ENCODE measurements at regions not wholly inside any gene's neighbourhood (a gene's known extent, or its start where the extent isn't known, plus 50 kb on each side); places are given as distances from the start of the nearest gene placed in this dataset.
"Not testable (repeated sequence)": the region's sequence is repeated elsewhere in the genome, so short reads cannot be mapped to it uniquely, and the experiment has no call there.

GRCh38 chr16:88139141-88139540 lies 187.9 kb downstream of the BANP start:
- H3K36me3 Mint-ChIP-seq (ENCODE audit: low read depth); H3K4me3 Mint-ChIP-seq; POLR2A ChIA-PET; DNase-seq; H3K4me1 Mint-ChIP-seq (ENCODE audit: low read depth); CTCF ChIA-PET; H3K9me3 Mint-ChIP-seq (ENCODE audit: insufficient read depth); H3K27ac Mint-ChIP-seq; H3K27me3 Mint-ChIP-seq (ENCODE audit: low read depth); ATAC-seq: not testable (repeated sequence)

DNA sequence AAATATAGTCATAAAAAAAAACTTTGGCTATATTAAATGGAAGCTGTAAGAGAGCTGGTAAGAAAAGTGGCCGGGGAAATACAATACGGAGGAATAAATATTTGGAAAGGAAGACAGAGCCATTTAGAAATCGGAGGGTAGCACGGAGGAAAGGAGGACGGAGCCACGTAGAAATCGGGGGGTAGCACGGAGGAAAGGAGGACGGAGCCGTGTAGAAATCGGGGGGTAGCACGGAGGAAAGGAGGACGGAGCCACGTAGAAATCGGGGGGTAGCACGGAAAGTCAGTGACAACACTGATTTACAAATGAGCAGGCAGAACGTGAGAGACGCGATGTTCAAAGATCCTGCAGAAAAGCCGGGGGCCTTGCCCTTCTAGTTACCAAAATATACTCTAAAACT lies 189.0 kb downstream of the BANP start:
- DNase-seq; H3K27me3 Mint-ChIP-seq (ENCODE audit: low read depth); H3K36me3 Mint-ChIP-seq (ENCODE audit: low read depth); H3K4me3 Mint-ChIP-seq; ATAC-seq; H3K27ac Mint-ChIP-seq; CTCF ChIA-PET; H3K4me1 Mint-ChIP-seq (ENCODE audit: low read depth); POLR2A ChIA-PET; H3K9me3 Mint-ChIP-seq (ENCODE audit: insufficient read depth): not testable (repeated sequence)

- H3K36me3 Mint-ChIP-seq (ENCODE audit: low read depth), result peaks cover 3% of the 10 kb centered on the region
- no peak overlapping the region for H3K4me3 Mint-ChIP-seq
- H3K27me3 Mint-ChIP-seq (ENCODE audit: low read depth), result peaks cover 3% of the 10 kb centered on the region
- no peak overlapping the region for H3K27ac Mint-ChIP-seq
- ATAC-seq (no peak), DNase-seq (no peak)
- peaks cover 10% of the 10 kb centered on the region for H3K9me3 Mint-ChIP-seq (ENCODE audit: insufficient read depth)
- H3K4me1 Mint-ChIP-seq (ENCODE audit: low read depth), result no peaks in the 10 kb centered on the region
- ChIA-PET CTCF (no interaction called here), POLR2A (no interaction called here)
These were observed 190.3 kb downstream of the BANP start for GRCh38 chr16:88141580-88141979.

- POLR2A ChIA-PET; H3K27me3 Mint-ChIP-seq (ENCODE audit: low read depth); DNase-seq; CTCF ChIA-PET; H3K4me1 Mint-ChIP-seq (ENCODE audit: low read depth); H3K9me3 Mint-ChIP-seq (ENCODE audit: insufficient read depth); ATAC-seq; H3K27ac Mint-ChIP-seq; H3K4me3 Mint-ChIP-seq; H3K36me3 Mint-ChIP-seq (ENCODE audit: low read depth): not testable (repeated sequence)
These were observed 191.1 kb downstream of the BANP start for GRCh38 chr16:88142056-88142935.

DNA sequence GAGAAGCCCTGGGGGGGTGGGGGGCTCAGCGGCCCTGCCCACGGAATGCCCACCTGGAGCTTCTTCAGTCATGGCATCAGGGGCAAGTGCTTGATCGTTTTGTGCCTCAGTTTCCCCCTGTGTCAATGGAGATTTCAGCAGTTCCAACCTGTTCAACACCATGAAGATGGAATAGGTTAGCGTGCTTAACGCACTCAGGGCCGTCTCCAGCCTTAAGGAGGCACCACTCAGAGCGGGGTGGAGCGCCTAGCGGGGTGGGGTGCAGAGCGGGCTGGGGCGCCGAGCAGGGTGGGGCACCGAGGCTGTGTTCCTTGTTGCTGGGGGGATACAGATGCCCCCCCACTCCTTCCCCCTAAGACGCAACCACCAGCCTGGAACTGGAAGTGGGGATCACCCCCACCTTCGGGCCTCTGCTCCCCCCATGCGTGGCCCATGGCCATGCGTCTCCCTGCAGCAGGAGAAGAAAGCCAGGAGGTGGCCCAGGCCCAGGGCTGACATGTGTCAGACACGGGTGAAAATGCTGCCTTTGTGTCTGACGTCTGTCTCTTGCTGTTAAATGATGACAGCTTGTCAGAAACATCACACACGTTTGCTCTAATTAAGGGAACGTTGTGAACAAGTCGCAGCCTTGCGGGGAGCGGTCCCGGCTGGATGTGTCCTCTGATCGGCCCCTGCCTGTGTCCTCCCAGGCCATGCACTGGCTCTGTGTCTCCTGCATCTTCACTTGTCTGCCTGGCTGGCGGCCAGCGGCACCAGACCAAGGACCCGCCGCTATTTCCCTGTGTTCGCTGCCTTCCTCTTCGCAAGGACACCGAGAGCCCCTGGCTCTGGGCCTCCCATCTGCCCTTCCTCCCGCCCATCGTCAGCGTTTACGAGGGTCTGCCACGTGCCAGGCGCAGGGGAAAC lies 192.1 kb downstream of the BANP start:
- H3K9me3 Mint-ChIP-seq (ENCODE audit: insufficient read depth); POLR2A ChIA-PET; H3K4me3 Mint-ChIP-seq; H3K4me1 Mint-ChIP-seq (ENCODE audit: low read depth); CTCF ChIA-PET; H3K36me3 Mint-ChIP-seq (ENCODE audit: low read depth); H3K27me3 Mint-ChIP-seq (ENCODE audit: low read depth); ATAC-seq; H3K27ac Mint-ChIP-seq; DNase-seq: not testable (repeated sequence)

- CTCF ChIA-PET, result no interaction called here
- POLR2A ChIA-PET, result no interaction called here
- Mint-ChIP-seq H3K27ac (no peak overlapping the region), H3K9me3 (ENCODE audit: insufficient read depth) (peaks cover under 1% of the 10 kb centered on the region), H3K4me1 (ENCODE audit: low read depth) (no peaks in the 10 kb centered on the region), H3K36me3 (ENCODE audit: low read depth) (no peaks in the 10 kb centered on the region), H3K4me3 (no peak overlapping the region), H3K27me3 (ENCODE audit: low read depth) (no peaks in the 10 kb centered on the region)
- ATAC-seq, result no peak
- no peak for DNase-seq
These were observed 192.8 kb downstream of the BANP start for GRCh38 chr16:88144028-88144511.

DNA sequence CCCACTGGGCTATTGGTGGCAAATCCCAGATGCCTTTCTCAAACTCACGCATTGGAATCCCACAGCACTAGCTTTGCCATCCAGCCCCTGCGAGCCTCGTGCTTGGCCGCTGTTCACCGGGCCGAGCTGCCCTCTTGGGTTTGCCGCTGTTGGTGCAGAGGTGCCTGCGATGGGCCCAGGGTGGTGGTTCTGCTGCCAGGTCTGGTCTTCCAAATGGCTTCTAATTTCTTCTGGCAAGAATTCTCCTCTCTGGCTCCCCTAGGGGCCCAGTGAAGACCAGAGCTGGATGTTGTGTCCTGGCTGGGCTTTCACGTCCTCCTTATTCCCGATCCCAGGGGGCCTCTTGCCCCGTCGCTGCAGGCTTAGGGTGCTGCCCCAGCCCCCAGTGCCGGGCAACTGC lies 194.1 kb downstream of the BANP start:
- POLR2A ChIA-PET; ATAC-seq; H3K27ac Mint-ChIP-seq; H3K27me3 Mint-ChIP-seq (ENCODE audit: low read depth); H3K4me1 Mint-ChIP-seq (ENCODE audit: low read depth); H3K36me3 Mint-ChIP-seq (ENCODE audit: low read depth); CTCF ChIA-PET; DNase-seq; H3K9me3 Mint-ChIP-seq (ENCODE audit: insufficient read depth); H3K4me3 Mint-ChIP-seq: not testable (repeated sequence)

GRCh38 chr16:88145824-88146405 lies 194.7 kb downstream of the BANP start:
- H3K27ac Mint-ChIP-seq; H3K9me3 Mint-ChIP-seq (ENCODE audit: insufficient read depth); H3K27me3 Mint-ChIP-seq (ENCODE audit: low read depth); H3K36me3 Mint-ChIP-seq (ENCODE audit: low read depth); H3K4me1 Mint-ChIP-seq (ENCODE audit: low read depth); DNase-seq; H3K4me3 Mint-ChIP-seq; POLR2A ChIA-PET; CTCF ChIA-PET; ATAC-seq: not testable (repeated sequence)

GRCh38 chr16:88148078-88148477 lies 196.8 kb downstream of the BANP start:
- H3K36me3 Mint-ChIP-seq (ENCODE audit: low read depth); CTCF ChIA-PET; H3K9me3 Mint-ChIP-seq (ENCODE audit: insufficient read depth); DNase-seq; H3K27ac Mint-ChIP-seq; POLR2A ChIA-PET; H3K27me3 Mint-ChIP-seq (ENCODE audit: low read depth); H3K4me1 Mint-ChIP-seq (ENCODE audit: low read depth); H3K4me3 Mint-ChIP-seq; ATAC-seq: not testable (repeated sequence)

DNA sequence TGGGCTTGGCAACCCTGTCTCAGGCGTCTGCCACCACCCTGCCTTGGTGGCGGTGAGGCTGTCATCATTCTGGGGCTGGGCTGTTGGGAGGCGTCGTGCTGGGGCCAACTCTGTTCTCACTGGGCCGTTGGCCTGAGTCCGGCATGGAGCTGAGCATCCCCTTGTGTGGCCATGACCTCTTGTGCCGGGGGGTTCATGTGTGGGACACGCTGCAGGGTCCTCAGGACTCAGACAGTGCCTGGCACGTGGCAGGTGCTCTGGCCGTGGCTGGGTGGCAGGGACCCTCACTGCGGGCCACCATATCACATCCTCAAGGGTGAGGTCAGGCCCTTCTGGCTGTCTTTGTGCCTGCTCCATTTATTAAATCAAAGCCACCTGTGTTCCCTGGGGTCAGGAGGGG lies 197.4 kb downstream of the BANP start:
- ATAC-seq; H3K36me3 Mint-ChIP-seq (ENCODE audit: low read depth); CTCF ChIA-PET; H3K4me3 Mint-ChIP-seq; POLR2A ChIA-PET; H3K27ac Mint-ChIP-seq; H3K27me3 Mint-ChIP-seq (ENCODE audit: low read depth); H3K4me1 Mint-ChIP-seq (ENCODE audit: low read depth); DNase-seq; H3K9me3 Mint-ChIP-seq (ENCODE audit: insufficient read depth): not testable (repeated sequence)

DNA sequence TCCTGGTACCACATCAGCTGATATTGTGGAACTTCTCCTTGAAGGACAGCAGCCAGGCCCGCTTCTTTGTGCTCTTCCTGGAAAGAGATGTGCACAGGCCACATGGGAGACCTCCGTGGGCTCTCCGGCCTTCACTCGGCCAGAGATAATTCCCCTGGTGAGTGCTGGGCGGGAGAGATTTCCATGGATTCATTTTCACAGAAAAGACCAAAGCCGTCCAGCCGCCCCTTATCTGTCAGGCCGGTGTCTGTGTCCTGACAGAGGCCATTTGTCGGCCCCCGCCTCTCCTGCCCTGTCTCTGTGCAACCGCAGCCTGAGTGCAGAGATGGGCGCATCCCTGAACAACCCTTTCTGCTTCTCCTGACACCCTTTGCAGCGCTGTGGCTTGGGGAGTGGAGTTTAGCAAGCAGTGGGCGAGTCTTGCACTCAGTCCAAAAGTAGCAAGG lies 197.9 kb downstream of the BANP start:
- CTCF ChIA-PET; POLR2A ChIA-PET; H3K4me1 Mint-ChIP-seq (ENCODE audit: low read depth); DNase-seq; H3K36me3 Mint-ChIP-seq (ENCODE audit: low read depth); ATAC-seq; H3K27ac Mint-ChIP-seq; H3K9me3 Mint-ChIP-seq (ENCODE audit: insufficient read depth); H3K27me3 Mint-ChIP-seq (ENCODE audit: low read depth); H3K4me3 Mint-ChIP-seq: not testable (repeated sequence)

DNA sequence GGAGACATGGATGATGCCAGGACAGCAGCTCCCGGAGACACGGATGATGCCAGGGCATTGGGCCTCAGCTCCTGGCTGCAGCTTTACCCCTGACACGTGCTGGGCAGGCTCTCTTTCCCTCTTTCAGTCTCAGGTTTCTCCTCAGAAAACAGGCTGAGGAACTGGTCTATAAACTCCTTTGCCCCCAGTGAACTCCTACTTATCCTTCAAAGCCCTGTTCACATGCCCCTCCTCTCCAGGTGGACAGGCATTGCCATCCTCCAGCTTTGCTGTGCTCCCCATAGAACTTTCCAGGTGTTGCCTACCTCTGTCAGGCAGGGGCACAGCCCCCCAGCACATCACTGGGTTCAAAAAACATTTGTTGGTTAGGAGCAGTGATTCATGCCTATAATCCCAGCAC lies 198.4 kb downstream of the BANP start:
- H3K4me1 Mint-ChIP-seq (ENCODE audit: low read depth); DNase-seq; ATAC-seq; H3K4me3 Mint-ChIP-seq; CTCF ChIA-PET; H3K27ac Mint-ChIP-seq; POLR2A ChIA-PET; H3K27me3 Mint-ChIP-seq (ENCODE audit: low read depth); H3K9me3 Mint-ChIP-seq (ENCODE audit: insufficient read depth); H3K36me3 Mint-ChIP-seq (ENCODE audit: low read depth): not testable (repeated sequence)
